Glutamatergic neuron (in vitro differentiated cells): ENCODE measurements at regions not wholly inside any gene's neighbourhood (a gene's known extent, or its start where the extent isn't known, plus 50 kb on each side); places are given as distances from the start of the nearest gene placed in this dataset.

Experiments used
- DNase-seq: peaks from one replicate; pipeline ENCODE4 v3.0.0; 2022
- H3K27ac Mint-ChIP-seq: one replicate; pipeline ENCODE4 v1.8.0; 2020; ENCODE audit warnings: mild to moderate bottlenecking, mixed read lengths, inconsistent platforms; ENCODE audit not compliant: unreplicated experiment
- H3K27me3 Mint-ChIP-seq: one replicate; pipeline ENCODE4 v1.8.0; 2020; ENCODE audit warnings: mild to moderate bottlenecking, moderate library complexity, mixed read lengths, inconsistent platforms; ENCODE audit not compliant: unreplicated experiment
- H3K36me3 Mint-ChIP-seq: one replicate; pipeline ENCODE4 v1.8.0; 2020; ENCODE audit warnings: mild to moderate bottlenecking, mixed read lengths, inconsistent platforms; ENCODE audit not compliant: unreplicated experiment
- H3K4me1 Mint-ChIP-seq: one replicate; pipeline ENCODE4 v1.8.0; 2020; ENCODE audit warnings: mild to moderate bottlenecking, low read depth, mixed read lengths, inconsistent platforms; ENCODE audit not compliant: unreplicated experiment
- H3K4me3 Mint-ChIP-seq: one replicate; pipeline ENCODE4 v1.8.0; 2020; ENCODE audit warnings: mild to moderate bottlenecking, mixed read lengths, inconsistent platforms; ENCODE audit not compliant: unreplicated experiment
- H3K9me3 Mint-ChIP-seq: one replicate; pipeline ENCODE4 v1.8.0; 2020; ENCODE audit warnings: mild to moderate bottlenecking, moderate library complexity, mixed read lengths, inconsistent platforms; ENCODE audit not compliant: unreplicated experiment
- TF ChIP-seq, protein P1 (sequence below): fragments of 200-600 bp; sonication (generic); IDR thresholded peaks from one replicate; pipeline ENCODE4 v1.5.0; 2021; ENCODE audit not compliant: partially characterized antibody, unreplicated experiment

DNA sequence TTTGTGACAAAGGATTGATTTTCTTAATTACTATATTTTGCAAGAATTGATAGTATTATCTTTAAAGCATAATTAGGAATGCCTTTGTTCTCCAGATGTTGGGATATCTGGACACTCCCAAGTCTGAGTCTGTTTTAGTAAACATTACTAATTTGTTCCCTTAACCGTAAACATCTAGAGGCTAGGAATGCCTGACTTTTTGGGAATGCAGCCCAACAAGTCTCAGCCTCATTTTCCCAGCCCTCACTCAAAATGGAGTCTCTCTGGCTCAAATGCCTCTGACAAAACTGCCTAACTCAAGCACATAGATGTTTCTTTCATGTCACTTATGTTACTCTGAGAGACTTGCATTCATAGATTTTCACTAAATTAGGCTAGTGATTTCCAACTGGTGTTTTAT is 297.0 kb upstream of the CLNK start:
- Mint-ChIP-seq H3K4me1 (no peaks in the 10 kb centered on the region), H3K36me3 (no peaks in the 10 kb centered on the region), H3K27ac (no peak overlapping the region), H3K4me3 (no peak overlapping the region), H3K9me3 (no peaks in the 10 kb centered on the region), H3K27me3 (no peaks in the 10 kb centered on the region)
- TF ChIP-seq, protein P1, sequence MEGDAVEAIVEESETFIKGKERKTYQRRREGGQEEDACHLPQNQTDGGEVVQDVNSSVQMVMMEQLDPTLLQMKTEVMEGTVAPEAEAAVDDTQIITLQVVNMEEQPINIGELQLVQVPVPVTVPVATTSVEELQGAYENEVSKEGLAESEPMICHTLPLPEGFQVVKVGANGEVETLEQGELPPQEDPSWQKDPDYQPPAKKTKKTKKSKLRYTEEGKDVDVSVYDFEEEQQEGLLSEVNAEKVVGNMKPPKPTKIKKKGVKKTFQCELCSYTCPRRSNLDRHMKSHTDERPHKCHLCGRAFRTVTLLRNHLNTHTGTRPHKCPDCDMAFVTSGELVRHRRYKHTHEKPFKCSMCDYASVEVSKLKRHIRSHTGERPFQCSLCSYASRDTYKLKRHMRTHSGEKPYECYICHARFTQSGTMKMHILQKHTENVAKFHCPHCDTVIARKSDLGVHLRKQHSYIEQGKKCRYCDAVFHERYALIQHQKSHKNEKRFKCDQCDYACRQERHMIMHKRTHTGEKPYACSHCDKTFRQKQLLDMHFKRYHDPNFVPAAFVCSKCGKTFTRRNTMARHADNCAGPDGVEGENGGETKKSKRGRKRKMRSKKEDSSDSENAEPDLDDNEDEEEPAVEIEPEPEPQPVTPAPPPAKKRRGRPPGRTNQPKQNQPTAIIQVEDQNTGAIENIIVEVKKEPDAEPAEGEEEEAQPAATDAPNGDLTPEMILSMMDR: no peak
- no peak for DNase-seq

DNA sequence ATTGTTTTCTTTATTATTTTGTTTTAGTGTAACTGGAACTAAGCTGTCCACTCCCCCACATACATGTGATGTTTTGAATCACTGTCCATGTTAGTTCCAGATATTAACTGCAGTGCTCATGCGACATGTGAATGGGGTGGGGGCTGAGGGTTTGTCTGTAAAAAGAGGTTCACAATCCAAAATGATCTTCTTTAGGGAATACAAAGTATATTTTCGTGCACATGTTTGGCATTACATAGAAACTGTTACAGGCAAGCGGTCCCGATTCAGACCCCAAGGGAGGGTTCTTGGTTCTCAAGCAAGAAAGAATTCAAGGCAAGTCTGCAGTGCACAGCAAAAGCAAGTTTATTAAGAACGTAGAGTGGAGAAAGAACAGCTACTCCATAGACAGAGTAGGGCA is 296.5 kb upstream of the CLNK start:
- no peaks in the 10 kb centered on the region for H3K27me3 Mint-ChIP-seq
- no peaks in the 10 kb centered on the region for H3K36me3 Mint-ChIP-seq
- no peak overlapping the region for H3K4me3 Mint-ChIP-seq
- no peak overlapping the region for H3K27ac Mint-ChIP-seq
- DNase-seq: no peak
- no peaks in the 10 kb centered on the region for H3K4me1 Mint-ChIP-seq
- no peaks in the 10 kb centered on the region for H3K9me3 Mint-ChIP-seq
- TF ChIP-seq, protein P1: no peak

DNA sequence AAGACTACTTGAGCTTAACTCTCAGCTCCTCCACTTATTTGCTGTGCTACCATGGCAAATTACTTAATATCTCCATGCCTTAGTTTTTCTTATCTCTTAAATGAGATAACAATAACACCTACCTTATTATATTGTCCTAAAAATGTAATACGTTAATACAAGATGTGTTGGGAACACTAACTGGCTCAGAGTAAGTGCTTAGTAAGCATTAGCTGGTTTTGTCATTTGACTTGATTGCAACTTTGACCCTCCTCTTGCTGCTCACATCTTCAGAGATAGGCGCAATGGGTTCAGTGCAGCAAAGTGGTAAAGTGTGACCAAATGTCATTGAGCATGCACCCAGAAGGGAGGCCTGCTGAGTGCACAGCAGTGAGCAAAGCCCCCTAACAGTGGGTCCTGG is 294.5 kb upstream of the CLNK start:
- TF ChIP-seq, protein P1: no peak
- Mint-ChIP-seq H3K4me1 (no peaks in the 10 kb centered on the region), H3K36me3 (no peaks in the 10 kb centered on the region), H3K4me3 (no peak overlapping the region), H3K27ac (no peak overlapping the region), H3K27me3 (no peaks in the 10 kb centered on the region), H3K9me3 (no peaks in the 10 kb centered on the region)
- no peak for DNase-seq

DNA sequence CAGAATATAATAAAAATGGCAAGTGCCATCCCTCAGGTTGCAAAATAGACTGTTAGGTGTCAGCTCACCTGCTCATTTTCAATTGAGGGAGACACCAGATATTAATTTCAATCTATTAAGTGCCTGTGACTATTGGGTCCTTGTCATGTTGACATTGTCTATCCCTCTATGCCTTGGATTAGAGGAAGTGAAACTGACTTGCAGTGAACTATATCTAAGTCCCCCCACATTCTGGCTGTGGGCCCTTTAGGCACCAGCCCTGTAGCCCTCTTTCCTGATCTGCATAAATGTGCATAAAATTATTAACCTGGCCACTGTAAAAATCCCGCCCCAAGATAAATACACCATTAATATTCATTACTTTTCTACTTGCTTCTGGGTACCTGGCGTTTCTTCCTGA is 293.0 kb upstream of the CLNK start:
- DNase-seq: no peak
- Mint-ChIP-seq H3K36me3 (no peaks in the 10 kb centered on the region), H3K4me1 (no peaks in the 10 kb centered on the region), H3K9me3 (no peaks in the 10 kb centered on the region), H3K27ac (no peak overlapping the region), H3K27me3 (no peaks in the 10 kb centered on the region), H3K4me3 (no peak overlapping the region)
- TF ChIP-seq, protein P1: no peak

DNA sequence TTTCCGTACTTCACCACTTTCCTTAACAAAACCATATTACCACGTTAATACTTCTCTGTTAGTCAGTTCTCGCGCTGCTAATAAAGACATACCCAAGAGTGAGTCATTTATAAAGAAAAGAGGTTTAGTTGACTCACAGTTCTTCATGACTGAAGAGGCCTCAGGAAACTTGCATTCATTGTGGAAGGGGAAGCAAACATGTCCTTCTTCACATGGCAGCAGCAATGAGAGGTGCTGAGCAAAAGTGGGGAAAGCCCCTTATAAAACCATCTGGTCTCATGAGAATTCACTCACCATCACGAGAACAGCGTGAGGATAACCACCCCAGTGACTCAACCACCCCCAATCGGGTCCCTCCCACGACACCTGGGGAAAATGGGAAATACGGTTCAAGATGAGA is 289.8 kb upstream of the CLNK start:
- no peak for DNase-seq
- H3K36me3 Mint-ChIP-seq: no peaks in the 10 kb centered on the region
- H3K27me3 Mint-ChIP-seq: peaks cover 2% of the 10 kb centered on the region
- H3K4me3 Mint-ChIP-seq: no peak overlapping the region
- H3K27ac Mint-ChIP-seq: no peak overlapping the region
- TF ChIP-seq, protein P1: no peak
- no peaks in the 10 kb centered on the region for H3K9me3 Mint-ChIP-seq
- H3K4me1 Mint-ChIP-seq: no peaks in the 10 kb centered on the region
